Endothelial cell of umbilical vein (primary cell): ENCODE measurements at regions not wholly inside any gene's neighbourhood (a gene's known extent, or its start where the extent isn't known, plus 50 kb on each side); places are given as distances from the start of the nearest gene placed in this dataset.

Source experiments
- BruUV-seq: library from RNA; stranded (reverse); fragments of 400-500 nt; replicated peaks from 2 replicates; lab custom pipeline; 2021; lab: Mats Ljungman, UMichigan
- CTCF ChIA-PET: fragments of 300-600, 350-600 bp; sonication (Branson Sonifier 250); formaldehyde crosslinking; loops from one replicate; lab custom pipeline; 2021; ENCODE audit warnings: antibody characterized with exemption, inconsistent platforms; lab: Charles Lee
- POLR2A ChIA-PET: fragments of 300-600, 350-600 bp; sonication (Branson Sonifier 250); formaldehyde crosslinking; loops from one replicate; lab custom pipeline; 2021; ENCODE audit warnings: antibody characterized with exemption, inconsistent platforms; lab: Charles Lee
- DNase-seq: peaks from one replicate; pipeline ENCODE4 v3.0.0-alpha.2; 2011; ENCODE audit warnings: low read depth, low spot score
- FAIRE-seq: peaks from 2 replicates; lab custom pipeline; 2011; peaks lifted over from hg19 to GRCh38; lab: Jason Lieb, UNC
- H2AFZ ChIP-seq: 2 replicates; pipeline ENCODE4 v1.6.0; 2012; ENCODE audit warnings: low read depth, low read length, control low read depth, inconsistent platforms
- H3K27ac ChIP-seq: 2 replicates; pipeline ENCODE4 v1.5.1; 2011; ENCODE audit warnings: low read depth, mild to moderate bottlenecking, control low read depth, low read length, moderate library complexity; ENCODE audit not compliant: insufficient read depth
- H3K27me3 ChIP-seq, 2 experiments: 2 replicates each; pipeline versions ENCODE4 v1.6.0 to v1.6.1; 2011; ENCODE audit warnings: low read length in 2 of 2, mixed read lengths in 1 of 2; ENCODE audit not compliant: control insufficient read depth in 2 of 2, insufficient read depth in 2 of 2
- H3K36me3 ChIP-seq, 2 experiments: 2 replicates in 1 of 2; 3 replicates in 1 of 2; pipeline ENCODE4 v1.5.1; 2011; ENCODE audit warnings: low read length in 2 of 2, mild to moderate bottlenecking in 1 of 2, moderate library complexity in 1 of 2; ENCODE audit not compliant: control insufficient read depth in 2 of 2, insufficient read depth in 2 of 2; ENCODE audit errors: extremely low read depth in 1 of 2
- H3K4me1 ChIP-seq: 3 replicates; pipeline ENCODE4 v1.5.1; 2011; ENCODE audit warnings: mild to moderate bottlenecking, low read length; ENCODE audit not compliant: control insufficient read depth, insufficient read depth; ENCODE audit errors: extremely low read depth
- H3K4me2 ChIP-seq: 2 replicates; pipeline ENCODE4 v1.6.1; 2011; ENCODE audit warnings: low read length, control low read depth, mixed read lengths; ENCODE audit not compliant: insufficient read depth
- H3K4me3 ChIP-seq, 3 experiments: fragments of 200-600 bp in 1 of 3; sonication (generic), shearing (Covaris generic) in 1 of 3; replicated peaks in 1 of 3; 2 replicates each; pipeline ENCODE4 v1.5.1; 2011 to 2016; ENCODE audit warnings: control low read depth in 3 of 3, low read length in 3 of 3, mild to moderate bottlenecking in 2 of 3, inconsistent platforms in 1 of 3, low read depth in 1 of 3, moderate library complexity in 1 of 3; ENCODE audit not compliant: insufficient read depth in 1 of 3
- H3K79me2 ChIP-seq: 2 replicates; pipeline ENCODE4 v1.6.0; 2012; ENCODE audit warnings: low read length, inconsistent platforms; ENCODE audit not compliant: control insufficient read depth, insufficient read depth
- H3K9ac ChIP-seq: replicated peaks from 2 replicates; pipeline ENCODE3; 2011; ENCODE audit warnings: low read length, control low read depth; ENCODE audit not compliant: insufficient read depth; ENCODE audit errors: extremely low read depth
- H3K9me1 ChIP-seq: replicated peaks from 3 replicates; pipeline ENCODE4 v1.6.0; 2011; ENCODE audit warnings: mild to moderate bottlenecking, low read length; ENCODE audit not compliant: control insufficient read depth, insufficient read depth; ENCODE audit errors: extremely low read depth
- H3K9me3 ChIP-seq: replicated peaks from 2 replicates; pipeline ENCODE4 v1.5.1; 2012; ENCODE audit warnings: low read length, inconsistent platforms; ENCODE audit not compliant: control insufficient read depth, insufficient read depth
- H4K20me1 ChIP-seq: replicated peaks from 2 replicates; pipeline ENCODE3; 2011; ENCODE audit warnings: mild to moderate bottlenecking, low read length; ENCODE audit not compliant: control insufficient read depth, insufficient read depth; ENCODE audit errors: extremely low read depth
- CTCF ChIP-seq, 2 donors: IDR thresholded peaks; 1 replicate in 1 of 2; 2 replicates in 1 of 2; pipeline ENCODE4 v1.5.1; 2011; ENCODE audit warnings: low read length in 2 of 2, mild to moderate bottlenecking in 2 of 2, moderate library complexity in 2 of 2, control low read depth in 1 of 2, inconsistent platforms in 1 of 2, low read depth in 1 of 2; ENCODE audit not compliant: insufficient read depth in 1 of 2; ENCODE audit errors: extremely low read depth in 1 of 2
- JUN ChIP-seq: IDR thresholded peaks from 2 replicates; pipeline ENCODE4 v1.6.1; 2011; ENCODE audit warnings: borderline replicate concordance, low read depth; ENCODE audit not compliant: insufficient read length, insufficient read depth
- MAX ChIP-seq: IDR thresholded peaks from 2 replicates; pipeline ENCODE4 v1.6.1; 2011; ENCODE audit not compliant: insufficient read depth, insufficient read length
- POLR2AphosphoS5 ChIP-seq: IDR thresholded peaks from 2 replicates; pipeline ENCODE4 v1.6.1; 2012; ENCODE audit warnings: low read depth, mild to moderate bottlenecking, control low read depth, low read length, moderate library complexity; ENCODE audit not compliant: insufficient read depth
- dilution Hi-C: fragments of 300-500 bp; cut with MboI; formaldehyde crosslinking; loops from one replicate; pipeline ENCODE4 v1.15.0; 2019; ENCODE audit warnings: low sequenced_read_pairs; ENCODE audit not compliant: extremely low pct_ligation_motif_present
- intact Hi-C: fragments of 100-400 bp; cut with micrococcal nuclease; formaldehyde crosslinking; loops from one replicate; pipeline ENCODE4 v1.10.0; 2022

- no TSS peak for BruUV-seq
- H3K36me3 ChIP-seq, result no peaks in the 10 kb centered on the region
- intact Hi-C loops (no loop called here), dilution Hi-C loops (no loop called here)
- POLR2A ChIA-PET, result no interaction called here
- H4K20me1 ChIP-seq, result no peaks in the 10 kb centered on the region
- H3K9ac ChIP-seq, result no peak overlapping the region
- CTCF ChIA-PET, result no interaction called here
- TF ChIP-seq MAX (no peak), POLR2AphosphoS5 (no peak), JUN (no peak), CTCF (IDR thresholded peaks at IDR 0.05; ENCODE audit: extremely low read depth in 1 of 2, insufficient read depth in 1 of 2, low read depth in 1 of 2, low read length in 2 of 2) (no peak)
- H3K9me3 ChIP-seq, result no peaks in the 10 kb centered on the region
- no peaks in the 10 kb centered on the region for H3K9me1 ChIP-seq
- no peak for DNase-seq
- no peak overlapping the region for H2AFZ ChIP-seq
- H3K4me1 ChIP-seq, result no peaks in the 10 kb centered on the region
- no peaks in the 10 kb centered on the region for H3K79me2 ChIP-seq
- H3K27me3 ChIP-seq, result no peaks in the 10 kb centered on the region
- no peak overlapping the region for H3K27ac ChIP-seq
- FAIRE-seq, result no peak
- H3K4me3 ChIP-seq, result no peak overlapping the region
- no peak overlapping the region for H3K4me2 ChIP-seq
These were observed 478.5 kb downstream of the KIF20B start for GRCh38 chr10:90179696-90180407.
